WTC11 (cell line): ENCODE measurements at regions not wholly inside any gene's neighbourhood (a gene's known extent, or its start where the extent isn't known, plus 50 kb on each side); places are given as distances from the start of the nearest gene placed in this dataset.

Source experiments
- ATAC-seq: fragments of 200-7000 bp; cut with Tn5 transposase; 2 replicates; pipeline ENCODE4 v1.10.0; 2021; ENCODE audit warnings: mild to moderate bottlenecking, moderate library complexity
- CTCF ChIA-PET: fragments of 300-600 bp; sonication (Branson Sonifier 250); formaldehyde crosslinking; loops from one replicate; lab custom pipeline; 2021; ENCODE audit warnings: antibody characterized with exemption; lab: Charles Lee
- POLR2A ChIA-PET: fragments of 350-600 bp; sonication (Branson Sonifier 250); formaldehyde crosslinking; loops from one replicate; lab custom pipeline; 2021; ENCODE audit warnings: antibody characterized with exemption; lab: Charles Lee
- DNase-seq: peaks from one replicate; pipeline ENCODE4 v3.0.0; 2021; ENCODE audit warnings: low spot score
- H3K27ac Mint-ChIP-seq: 2 replicates; pipeline ENCODE4 v1.8.0; 2021; ENCODE audit warnings: mixed read lengths
- H3K27me3 Mint-ChIP-seq: 2 replicates; pipeline ENCODE4 v1.8.0; 2021; ENCODE audit warnings: low read depth, mild to moderate bottlenecking, moderate library complexity, mixed read lengths
- H3K36me3 Mint-ChIP-seq: 2 replicates; pipeline ENCODE4 v1.8.0; 2021; ENCODE audit warnings: mixed read lengths
- H3K4me1 Mint-ChIP-seq: 2 replicates; pipeline ENCODE4 v1.8.0; 2022; ENCODE audit warnings: mixed read lengths
- H3K4me3 Mint-ChIP-seq: 2 replicates; pipeline ENCODE4 v1.8.0; 2021; ENCODE audit warnings: mild to moderate bottlenecking, moderate library complexity, mixed read lengths
- H3K9me3 Mint-ChIP-seq: 2 replicates; pipeline ENCODE4 v1.8.0; 2021; ENCODE audit warnings: mixed read lengths
- ATF1 ChIP-seq: sonication (generic); formaldehyde crosslinking; IDR thresholded peaks from 2 replicates; pipeline ENCODE4 v1.8.1; 2023; ENCODE audit warnings: mild to moderate bottlenecking, moderate library complexity, missing genetic modification reagents
- CTCF ChIP-seq: fragments of 200-600 bp; IDR thresholded peaks from 2 replicates; pipeline ENCODE4 v1.8.0; 2022; ENCODE audit warnings: antibody characterized with exemption
- ETV6 ChIP-seq: sonication (generic); formaldehyde crosslinking; IDR thresholded peaks from 2 replicates; pipeline ENCODE4 v1.8.1; 2022; ENCODE audit warnings: mild to moderate bottlenecking, missing genetic modification reagents
- FOXP1 ChIP-seq: sonication (generic); formaldehyde crosslinking; IDR thresholded peaks from 2 replicates; pipeline ENCODE4 v1.8.0; 2022; ENCODE audit warnings: missing genetic modification reagents, mild to moderate bottlenecking, moderate library complexity, borderline replicate concordance
- JAZF1 ChIP-seq: fragments of 250-450 bp; sonication (Bioruptor Pico); IDR thresholded peaks from 2 replicates; pipeline ENCODE4 v1.9.0; 2021; ENCODE audit warnings: moderate library complexity, mild to moderate bottlenecking, inconsistent platforms
- MLX ChIP-seq: sonication (generic); formaldehyde crosslinking; IDR thresholded peaks from 2 replicates; pipeline ENCODE4 v1.8.1; 2023; ENCODE audit warnings: mild to moderate bottlenecking, missing genetic modification reagents, moderate library complexity
- NFE2L1 ChIP-seq: sonication (generic); formaldehyde crosslinking; IDR thresholded peaks from 2 replicates; pipeline ENCODE4 v1.8.1; 2023; ENCODE audit warnings: missing genetic modification reagents
- NFYB ChIP-seq: sonication (generic); formaldehyde crosslinking; conservative IDR thresholded peaks from 2 replicates; pipeline ENCODE4 v1.8.0; 2022; ENCODE audit warnings: low read depth, missing genetic modification reagents
- NR2C2 ChIP-seq: sonication (generic); formaldehyde crosslinking; IDR thresholded peaks from 2 replicates; pipeline ENCODE4 v1.8.0; 2022; ENCODE audit warnings: mild to moderate bottlenecking, missing genetic modification reagents
- PRDM15 ChIP-seq: sonication (generic); formaldehyde crosslinking; IDR thresholded peaks from 2 replicates; pipeline ENCODE4 v1.8.0; 2022; ENCODE audit warnings: missing genetic modification reagents
- PRRX2 ChIP-seq: fragments of 250-450 bp; sonication (Bioruptor Pico); IDR thresholded peaks from 2 replicates; pipeline ENCODE4 v1.8.0; 2021; ENCODE audit warnings: mild to moderate bottlenecking
- TCF7 ChIP-seq: sonication (generic); formaldehyde crosslinking; IDR thresholded peaks from 2 replicates; pipeline ENCODE4 v1.8.0; 2022; ENCODE audit warnings: mild to moderate bottlenecking, low read depth, missing genetic modification reagents, moderate library complexity
- ZNF121 ChIP-seq: sonication (generic); formaldehyde crosslinking; IDR thresholded peaks from 2 replicates; pipeline ENCODE4 v1.8.0; 2023; ENCODE audit warnings: missing genetic modification reagents
- ZNF219 ChIP-seq: sonication (generic); formaldehyde crosslinking; IDR thresholded peaks from 2 replicates; pipeline ENCODE4 v1.8.0; 2023; ENCODE audit warnings: missing genetic modification reagents, mild to moderate bottlenecking, borderline replicate concordance
- ZNF416 ChIP-seq: fragments of 250-450 bp; sonication (Bioruptor Pico); IDR thresholded peaks from 2 replicates; pipeline ENCODE4 v1.9.0; 2021; ENCODE audit warnings: mild to moderate bottlenecking, inconsistent platforms
- ZNF425 ChIP-seq: fragments of 250-450 bp; sonication (Bioruptor Pico); conservative IDR thresholded peaks from 2 replicates; pipeline ENCODE4 v1.9.0; 2021; ENCODE audit warnings: mild to moderate bottlenecking
- ZNF671 ChIP-seq: fragments of 250-450 bp; sonication (Bioruptor Pico); IDR thresholded peaks from 2 replicates; pipeline ENCODE4 v1.8.0; 2021; ENCODE audit warnings: mild to moderate bottlenecking
- TF ChIP-seq, protein P1 (sequence below): sonication (generic); formaldehyde crosslinking; IDR thresholded peaks from 2 replicates; pipeline ENCODE4 v1.8.1; 2023; ENCODE audit warnings: mild to moderate bottlenecking, moderate library complexity, missing genetic modification reagents

GRCh38 chr5:60529001-60529400 is 171.0 kb downstream of the DEPDC1B start:
- H3K36me3 Mint-ChIP-seq, result peaks cover 9% of the 10 kb centered on the region
- H3K9me3 Mint-ChIP-seq, result peaks cover 15% of the 10 kb centered on the region
- POLR2A ChIA-PET, result no interaction called here
- DNase-seq, result no peak
- ATAC-seq, result no peak
- no peak for TF ChIP-seq CTCF
- no peak for TF ChIP-seq FOXP1 (CRISPR knock-in tag)
- no peak for TF ChIP-seq NFE2L1 (CRISPR knock-in tag)
- no peak for TF ChIP-seq NFYB (CRISPR knock-in tag)
- TF ChIP-seq, protein P1, sequence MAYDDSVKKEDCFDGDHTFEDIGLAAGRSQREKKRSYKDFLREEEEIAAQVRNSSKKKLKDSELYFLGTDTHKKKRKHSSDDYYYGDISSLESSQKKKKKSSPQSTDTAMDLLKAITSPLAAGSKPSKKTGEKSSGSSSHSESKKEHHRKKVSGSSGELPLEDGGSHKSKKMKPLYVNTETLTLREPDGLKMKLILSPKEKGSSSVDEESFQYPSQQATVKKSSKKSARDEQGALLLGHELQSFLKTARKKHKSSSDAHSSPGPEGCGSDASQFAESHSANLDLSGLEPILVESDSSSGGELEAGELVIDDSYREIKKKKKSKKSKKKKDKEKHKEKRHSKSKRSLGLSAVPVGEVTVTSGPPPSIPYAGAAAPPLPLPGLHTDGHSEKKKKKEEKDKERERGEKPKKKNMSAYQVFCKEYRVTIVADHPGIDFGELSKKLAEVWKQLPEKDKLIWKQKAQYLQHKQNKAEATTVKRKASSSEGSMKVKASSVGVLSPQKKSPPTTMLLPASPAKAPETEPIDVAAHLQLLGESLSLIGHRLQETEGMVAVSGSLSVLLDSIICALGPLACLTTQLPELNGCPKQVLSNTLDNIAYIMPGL, result no peak
- no peak for TF ChIP-seq PRDM15
- TF ChIP-seq ZNF219 (CRISPR knock-in tag), result no peak
- TF ChIP-seq ZNF671 (CRISPR knock-in tag), result no peak
- no peak for TF ChIP-seq ETV6 (CRISPR knock-in tag)
- TF ChIP-seq ZNF121 (CRISPR knock-in tag), result no peak
- no peak for TF ChIP-seq ZNF416 (CRISPR knock-in tag)
- TF ChIP-seq MLX (CRISPR knock-in tag), result no peak
- TF ChIP-seq PRRX2, result no peak
- no peak for TF ChIP-seq JAZF1 (CRISPR knock-in tag)
- no peak overlapping the region for H3K27ac Mint-ChIP-seq
- no peak overlapping the region for H3K4me3 Mint-ChIP-seq
- no peaks in the 10 kb centered on the region for H3K27me3 Mint-ChIP-seq
- H3K4me1 Mint-ChIP-seq, result peaks cover 5% of the 10 kb centered on the region; the same call in 1 of the 2 replicates
- CTCF ChIA-PET, result no interaction called here

GRCh38 chr5:60527072-60527471 is 172.9 kb downstream of the DEPDC1B start:
- Mint-ChIP-seq H3K4me1 (peaks cover 5% of the 10 kb centered on the region; the same call in 1 of the 2 replicates), H3K4me3 (no peak overlapping the region), H3K27ac (no peak overlapping the region), H3K36me3 (peaks cover 6% of the 10 kb centered on the region; the same call in 1 of the 2 replicates), H3K9me3 (peaks cover 6% of the 10 kb centered on the region), H3K27me3 (no peaks in the 10 kb centered on the region)
- CTCF ChIA-PET, result no interaction called here
- no peak for DNase-seq
- POLR2A ChIA-PET, result no interaction called here
- ATAC-seq, result no peak
- no peak for TF ChIP-seq NR2C2
- TF ChIP-seq ZNF425 (CRISPR knock-in tag), result no peak
- no peak for TF ChIP-seq ATF1 (CRISPR knock-in tag)
- no peak for TF ChIP-seq TCF7 (CRISPR knock-in tag)
